ENCODE measurements at regions not wholly inside any gene's neighbourhood (a gene's known extent, or its start where the extent isn't known, plus 50 kb on each side); places are given as distances from the start of the nearest gene placed in this dataset.

GRCh38 chr11:104823657-104824056 lies 74.6 kb downstream of the CASP12 start:
- Histone ChIP-seq H3K9me3 (ENCODE audit: low read length) (no peaks in the 10 kb centered on the region), H3K27ac (ENCODE audit: low read depth, low read length, poor library complexity, severe bottlenecking) (no peak overlapping the region), H3K9me2 (ENCODE audit: insufficient read depth, low read length) (no peaks in the 10 kb centered on the region), H4K20me1 (ENCODE audit: insufficient read depth, low read length) (no peaks in the 10 kb centered on the region), H3K4me1 (ENCODE audit: insufficient read depth, low read length, poor library complexity, severe bottlenecking) (no peaks in the 10 kb centered on the region), H3K36me3 (ENCODE audit: insufficient read depth, low read length) (no peaks in the 10 kb centered on the region), H3K4me2 (ENCODE audit: low read length) (no peak overlapping the region), H3K4me3 (ENCODE audit: low read depth, low read length, poor library complexity, severe bottlenecking) (no peak overlapping the region), H3K79me2 (ENCODE audit: insufficient read depth, low read depth, low read length) (no peaks in the 10 kb centered on the region), H2AFZ (ENCODE audit: low read length) (no peak overlapping the region)
- intact Hi-C loops (cut with micrococcal nuclease; ENCODE audit: unreplicated experiment), result no loop called here
- POLR2A ChIA-PET, result interaction anchor here (0.7 kb wide), 1 partner anchor 12 kb away, joined by 3 read pairs; no protein-coding TSS in a partner anchor
- DNase-seq (ENCODE audit: low spot score), result no peak
- BruUV-seq (replicated peaks), result no TSS peak
- CTCF ChIA-PET (ENCODE audit: unreplicated experiment), result no interaction called here
- TF ChIP-seq, protein P1, sequence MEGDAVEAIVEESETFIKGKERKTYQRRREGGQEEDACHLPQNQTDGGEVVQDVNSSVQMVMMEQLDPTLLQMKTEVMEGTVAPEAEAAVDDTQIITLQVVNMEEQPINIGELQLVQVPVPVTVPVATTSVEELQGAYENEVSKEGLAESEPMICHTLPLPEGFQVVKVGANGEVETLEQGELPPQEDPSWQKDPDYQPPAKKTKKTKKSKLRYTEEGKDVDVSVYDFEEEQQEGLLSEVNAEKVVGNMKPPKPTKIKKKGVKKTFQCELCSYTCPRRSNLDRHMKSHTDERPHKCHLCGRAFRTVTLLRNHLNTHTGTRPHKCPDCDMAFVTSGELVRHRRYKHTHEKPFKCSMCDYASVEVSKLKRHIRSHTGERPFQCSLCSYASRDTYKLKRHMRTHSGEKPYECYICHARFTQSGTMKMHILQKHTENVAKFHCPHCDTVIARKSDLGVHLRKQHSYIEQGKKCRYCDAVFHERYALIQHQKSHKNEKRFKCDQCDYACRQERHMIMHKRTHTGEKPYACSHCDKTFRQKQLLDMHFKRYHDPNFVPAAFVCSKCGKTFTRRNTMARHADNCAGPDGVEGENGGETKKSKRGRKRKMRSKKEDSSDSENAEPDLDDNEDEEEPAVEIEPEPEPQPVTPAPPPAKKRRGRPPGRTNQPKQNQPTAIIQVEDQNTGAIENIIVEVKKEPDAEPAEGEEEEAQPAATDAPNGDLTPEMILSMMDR (conservative IDR thresholded peaks at IDR 0.05; ENCODE audit: low read length), result no peak
- TF ChIP-seq EZH2phosphoT487 (IDR thresholded peaks at IDR 0.05; ENCODE audit: borderline replicate concordance, low read depth, low read length), result no peak

- BruUV-seq (replicated peaks), result no TSS peak
- no peak overlapping the region for H2AFZ ChIP-seq (ENCODE audit: low read length)
- H3K4me2 ChIP-seq (ENCODE audit: low read length), result no peak overlapping the region
- no peaks in the 10 kb centered on the region for H3K36me3 ChIP-seq (ENCODE audit: insufficient read depth, low read length)
- TF ChIP-seq EZH2phosphoT487 (IDR thresholded peaks at IDR 0.05; ENCODE audit: borderline replicate concordance, low read depth, low read length), result no peak
- TF ChIP-seq, protein P1 (conservative IDR thresholded peaks at IDR 0.05; ENCODE audit: low read length), result no peak
- H3K4me3 ChIP-seq (ENCODE audit: low read depth, low read length, poor library complexity, severe bottlenecking), result no peak overlapping the region
- no peaks in the 10 kb centered on the region for H3K9me2 ChIP-seq (ENCODE audit: insufficient read depth, low read length)
- DNase-seq (ENCODE audit: low spot score), result no peak
- intact Hi-C loops (cut with micrococcal nuclease; ENCODE audit: unreplicated experiment), result no loop called here
- ChIA-PET POLR2A (no interaction called here), CTCF (ENCODE audit: unreplicated experiment) (no interaction called here)
- H4K20me1 ChIP-seq (ENCODE audit: insufficient read depth, low read length), result no peaks in the 10 kb centered on the region
- H3K4me1 ChIP-seq (ENCODE audit: insufficient read depth, low read length, poor library complexity, severe bottlenecking), result no peaks in the 10 kb centered on the region
- no peaks in the 10 kb centered on the region for H3K79me2 ChIP-seq (ENCODE audit: insufficient read depth, low read depth, low read length)
- no peaks in the 10 kb centered on the region for H3K9me3 ChIP-seq (ENCODE audit: low read length)
- no peak overlapping the region for H3K27ac ChIP-seq (ENCODE audit: low read depth, low read length, poor library complexity, severe bottlenecking)
Observed at GRCh38 chr11:104820431-104820830, 77.8 kb downstream of the CASP12 start.

- Histone ChIP-seq H3K9me3 (ENCODE audit: low read length) (no peaks in the 10 kb centered on the region), H3K27ac (ENCODE audit: low read depth, low read length, poor library complexity, severe bottlenecking) (no peak overlapping the region), H3K4me2 (ENCODE audit: low read length) (no peak overlapping the region), H3K36me3 (ENCODE audit: insufficient read depth, low read length) (no peaks in the 10 kb centered on the region), H2AFZ (ENCODE audit: low read length) (no peak overlapping the region), H3K79me2 (ENCODE audit: insufficient read depth, low read depth, low read length) (no peaks in the 10 kb centered on the region), H3K9me2 (ENCODE audit: insufficient read depth, low read length) (0 out of 2 replicates have a peak, but pooled peaks cover 4% of the 10 kb centered on the region), H3K4me1 (ENCODE audit: insufficient read depth, low read length, poor library complexity, severe bottlenecking) (no peaks in the 10 kb centered on the region), H3K4me3 (ENCODE audit: low read depth, low read length, poor library complexity, severe bottlenecking) (no peak overlapping the region), H4K20me1 (ENCODE audit: insufficient read depth, low read length) (no peaks in the 10 kb centered on the region)
- ChIA-PET CTCF (ENCODE audit: unreplicated experiment) (no interaction called here), POLR2A (no interaction called here)
- DNase-seq (ENCODE audit: low spot score), result no peak
- intact Hi-C loops (cut with micrococcal nuclease; ENCODE audit: unreplicated experiment), result no loop called here
- BruUV-seq (replicated peaks), result no TSS peak
- TF ChIP-seq, protein P1 (conservative IDR thresholded peaks at IDR 0.05; ENCODE audit: low read length), result no peak
- TF ChIP-seq EZH2phosphoT487 (IDR thresholded peaks at IDR 0.05; ENCODE audit: borderline replicate concordance, low read depth, low read length), result no peak
Observed at GRCh38 chr11:104819603-104820002, 78.7 kb downstream of the CASP12 start.
